ENCODE measurements at regions not wholly inside any gene's neighbourhood (a gene's known extent, or its start where the extent isn't known, plus 50 kb on each side); places are given as distances from the start of the nearest gene placed in this dataset.

DNA sequence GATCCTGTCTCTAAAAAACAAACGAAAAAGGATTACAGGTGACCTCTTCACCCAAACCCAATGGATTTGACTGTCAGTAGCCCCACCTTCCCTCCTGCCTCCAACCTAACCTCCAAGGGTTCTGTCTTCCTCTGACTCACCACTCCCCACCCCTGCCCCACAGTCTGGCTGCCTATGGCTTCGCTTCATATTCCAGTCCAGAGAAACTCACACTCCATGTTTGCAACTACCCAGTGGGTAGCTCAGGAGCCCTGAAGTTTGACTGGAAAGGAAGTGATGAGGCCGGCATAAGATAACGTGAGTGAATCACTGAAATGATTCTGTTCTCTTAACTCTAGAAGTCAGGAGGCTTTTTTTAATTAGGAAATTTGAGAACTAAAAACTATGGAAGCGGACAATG lies 303.9 kb downstream of the FOXO1 start:
- no peak for TF ChIP-seq NFYB (CRISPR knock-in tag; conservative IDR thresholded peaks at IDR 0.05; ENCODE audit: low read depth)
- TF ChIP-seq, protein P1, sequence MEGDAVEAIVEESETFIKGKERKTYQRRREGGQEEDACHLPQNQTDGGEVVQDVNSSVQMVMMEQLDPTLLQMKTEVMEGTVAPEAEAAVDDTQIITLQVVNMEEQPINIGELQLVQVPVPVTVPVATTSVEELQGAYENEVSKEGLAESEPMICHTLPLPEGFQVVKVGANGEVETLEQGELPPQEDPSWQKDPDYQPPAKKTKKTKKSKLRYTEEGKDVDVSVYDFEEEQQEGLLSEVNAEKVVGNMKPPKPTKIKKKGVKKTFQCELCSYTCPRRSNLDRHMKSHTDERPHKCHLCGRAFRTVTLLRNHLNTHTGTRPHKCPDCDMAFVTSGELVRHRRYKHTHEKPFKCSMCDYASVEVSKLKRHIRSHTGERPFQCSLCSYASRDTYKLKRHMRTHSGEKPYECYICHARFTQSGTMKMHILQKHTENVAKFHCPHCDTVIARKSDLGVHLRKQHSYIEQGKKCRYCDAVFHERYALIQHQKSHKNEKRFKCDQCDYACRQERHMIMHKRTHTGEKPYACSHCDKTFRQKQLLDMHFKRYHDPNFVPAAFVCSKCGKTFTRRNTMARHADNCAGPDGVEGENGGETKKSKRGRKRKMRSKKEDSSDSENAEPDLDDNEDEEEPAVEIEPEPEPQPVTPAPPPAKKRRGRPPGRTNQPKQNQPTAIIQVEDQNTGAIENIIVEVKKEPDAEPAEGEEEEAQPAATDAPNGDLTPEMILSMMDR (IDR thresholded peaks at IDR 0.05) = no peak
- no peak for TF ChIP-seq CBFB (CRISPR knock-in tag; IDR thresholded peaks at IDR 0.05; ENCODE audit: low read depth)
